Kidney tubule cell (primary cell): ENCODE measurements at regions not wholly inside any gene's neighbourhood (a gene's known extent, or its start where the extent isn't known, plus 50 kb on each side); places are given as distances from the start of the nearest gene placed in this dataset.
A peak's percentile ranks its signal among the peaks of the same experiment; 100 is the strongest.

Experiments
- DNase-seq: peaks from one replicate; pipeline ENCODE4 v3.0.0-alpha.2; 2018; ENCODE audit warnings: low spot score

GRCh38 chr2:138176862-138177439, 212.7 kb downstream of the HNMT start:
- DNase-seq, result no peak

DNA sequence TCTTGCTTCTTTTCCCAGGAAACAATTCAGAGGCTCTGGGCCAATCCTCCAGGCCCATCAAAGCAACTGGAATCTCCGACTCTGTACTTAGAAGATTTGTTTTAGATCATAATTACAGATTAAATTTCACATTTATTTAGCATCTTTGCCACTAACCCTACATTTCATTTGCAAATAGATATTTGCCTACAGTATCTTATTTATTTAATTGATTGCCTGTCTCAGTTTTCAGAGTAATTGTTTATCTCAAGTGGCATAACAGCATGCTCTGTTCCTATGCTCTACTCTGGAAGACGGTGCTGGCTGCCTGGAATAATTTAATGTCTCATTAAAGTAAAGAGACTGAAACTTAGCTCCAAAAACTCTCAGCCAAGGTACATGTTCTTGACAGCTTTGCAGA, 213.4 kb downstream of the HNMT start:
- DNase-seq, result no peak

DNA sequence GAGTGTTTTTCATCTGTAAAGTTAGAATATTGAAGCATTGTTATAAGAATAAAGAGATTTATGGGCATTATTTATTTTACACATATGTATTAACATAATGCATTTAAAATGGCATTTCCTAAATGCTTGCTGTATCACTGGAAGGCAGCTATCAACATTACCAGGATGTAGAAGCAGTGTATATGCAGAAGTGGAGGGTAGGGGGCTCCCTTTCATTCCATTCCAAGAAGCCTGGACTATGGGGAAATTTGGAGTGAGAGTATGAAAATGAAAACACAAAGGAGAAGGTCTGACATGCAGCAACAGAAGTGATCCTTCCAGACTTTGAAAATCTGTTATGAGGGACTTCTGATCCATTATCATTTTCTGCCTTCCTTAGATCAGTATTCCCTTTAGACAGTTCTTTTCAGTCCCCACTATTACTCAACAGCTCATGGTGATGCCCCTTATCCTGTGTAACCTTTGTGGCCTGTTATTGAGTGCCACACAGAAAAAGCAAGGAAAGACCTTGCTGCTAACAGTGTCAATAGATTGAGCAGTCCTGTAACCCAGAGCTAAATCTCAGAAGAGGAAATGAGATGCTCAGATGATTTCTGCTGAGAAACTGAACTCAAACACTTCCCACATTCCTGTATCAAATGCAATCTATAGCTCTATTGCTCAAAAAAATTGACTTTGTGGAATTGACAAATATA, 216.6 kb downstream of the HNMT start:
- no peak for DNase-seq

DNA sequence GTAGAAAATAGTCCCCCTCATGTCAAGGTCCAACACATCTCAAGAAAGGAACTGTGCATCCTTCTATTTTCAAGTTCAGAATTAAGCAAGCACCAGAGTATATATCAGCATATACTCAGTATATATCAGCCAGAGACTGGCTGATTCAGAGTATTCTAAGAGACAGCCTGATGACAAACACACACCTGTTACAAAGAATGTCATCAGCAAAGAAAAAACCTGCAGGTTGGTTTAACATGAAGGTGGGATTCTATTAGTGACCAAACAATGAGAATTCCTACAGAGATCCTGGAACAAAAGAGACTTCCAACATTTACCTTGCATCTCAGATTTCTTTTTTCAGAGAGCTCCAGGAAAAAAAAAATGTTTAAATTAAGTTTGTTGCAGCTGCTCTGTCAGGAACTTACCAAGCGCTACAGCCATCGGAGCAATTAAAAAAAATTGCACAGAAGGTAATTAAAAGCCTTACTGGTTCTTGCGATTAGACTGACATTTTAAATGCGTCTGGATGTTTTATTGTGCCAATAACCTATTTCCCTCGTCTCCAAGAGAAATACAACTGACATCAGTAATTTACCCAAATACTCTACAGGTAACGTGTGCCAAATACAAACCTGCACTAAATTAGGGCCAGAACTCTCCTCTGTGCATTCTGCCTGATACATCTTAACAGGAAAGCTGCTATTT, 218.1 kb downstream of the HNMT start:
- DNase-seq, result no peak

DNA sequence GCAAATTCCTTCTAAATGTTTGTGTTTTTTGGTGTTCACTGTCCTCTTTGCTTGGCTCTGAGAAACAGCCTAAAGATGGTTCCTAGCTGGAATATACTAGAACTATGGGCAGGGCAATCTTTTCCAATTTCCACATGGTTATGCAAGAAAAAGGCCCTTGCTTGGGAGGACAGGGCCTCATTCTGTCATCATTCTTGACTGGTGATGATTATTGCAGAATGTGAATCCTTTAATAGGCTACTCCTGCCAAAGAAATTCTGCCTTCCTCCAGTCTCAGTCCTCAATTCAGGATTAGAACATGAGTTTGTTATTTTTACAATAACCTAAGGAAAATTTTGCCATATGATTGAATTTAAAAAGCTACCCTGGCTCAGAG, 218.7 kb downstream of the HNMT start:
- no peak for DNase-seq

- no peak for DNase-seq
Observed at GRCh38 chr2:138183705-138184104, 219.4 kb downstream of the HNMT start.

- DNase-seq, result no peak
Observed at GRCh38 chr2:138184428-138184827, 220.2 kb downstream of the HNMT start.

GRCh38 chr2:138185827-138186226, 221.6 kb downstream of the HNMT start:
- no peak for DNase-seq

GRCh38 chr2:138187221-138187620, 222.9 kb downstream of the HNMT start:
- DNase-seq, result no peak

GRCh38 chr2:138190999-138191398, 226.7 kb downstream of the HNMT start:
- no peak for DNase-seq

- DNase-seq, result no peak
Observed at GRCh38 chr2:138193416-138194213, 229.3 kb downstream of the HNMT start.

- DNase-seq, result peak; percentile 35
Observed at GRCh38 chr2:138201286-138201685, 237.0 kb downstream of the HNMT start.

DNA sequence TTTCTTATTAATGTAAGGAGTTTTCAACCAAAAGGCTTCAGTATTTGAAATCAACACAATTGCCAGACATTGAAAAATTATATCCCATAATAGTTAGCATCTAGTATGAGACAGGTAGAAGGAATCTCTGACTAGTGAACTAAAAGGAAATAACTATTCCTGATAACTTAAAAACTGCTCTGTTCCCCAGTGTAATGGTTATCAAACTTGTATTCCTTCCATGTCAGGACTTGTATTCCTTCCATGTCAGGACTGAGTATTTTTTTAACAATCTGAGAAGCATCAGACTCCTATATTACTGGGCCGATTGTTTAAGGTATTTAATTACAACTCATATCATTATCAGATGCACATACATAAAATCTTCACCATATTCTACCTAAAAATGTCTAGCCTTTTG, 238.5 kb downstream of the HNMT start:
- no peak for DNase-seq

DNA sequence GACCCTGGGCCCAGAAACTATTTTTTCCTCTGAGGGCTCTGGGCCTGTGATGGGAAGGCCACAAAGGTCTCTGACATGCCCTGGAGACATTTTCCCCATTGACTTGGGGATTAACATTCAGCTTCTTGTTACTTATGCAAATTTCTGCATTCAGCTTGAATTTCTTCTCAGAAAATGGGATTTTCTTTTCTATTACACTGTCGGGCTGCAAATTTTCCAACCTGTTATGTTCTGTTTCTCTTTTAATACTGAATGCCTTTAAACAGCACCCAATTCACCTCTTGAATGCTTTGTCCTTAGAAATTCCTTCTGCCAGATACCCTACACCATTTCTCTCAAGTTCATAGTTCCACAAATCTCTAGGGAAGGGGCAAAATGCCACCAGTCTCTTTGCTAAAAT, 241.0 kb downstream of the HNMT start:
- no peak for DNase-seq

DNA sequence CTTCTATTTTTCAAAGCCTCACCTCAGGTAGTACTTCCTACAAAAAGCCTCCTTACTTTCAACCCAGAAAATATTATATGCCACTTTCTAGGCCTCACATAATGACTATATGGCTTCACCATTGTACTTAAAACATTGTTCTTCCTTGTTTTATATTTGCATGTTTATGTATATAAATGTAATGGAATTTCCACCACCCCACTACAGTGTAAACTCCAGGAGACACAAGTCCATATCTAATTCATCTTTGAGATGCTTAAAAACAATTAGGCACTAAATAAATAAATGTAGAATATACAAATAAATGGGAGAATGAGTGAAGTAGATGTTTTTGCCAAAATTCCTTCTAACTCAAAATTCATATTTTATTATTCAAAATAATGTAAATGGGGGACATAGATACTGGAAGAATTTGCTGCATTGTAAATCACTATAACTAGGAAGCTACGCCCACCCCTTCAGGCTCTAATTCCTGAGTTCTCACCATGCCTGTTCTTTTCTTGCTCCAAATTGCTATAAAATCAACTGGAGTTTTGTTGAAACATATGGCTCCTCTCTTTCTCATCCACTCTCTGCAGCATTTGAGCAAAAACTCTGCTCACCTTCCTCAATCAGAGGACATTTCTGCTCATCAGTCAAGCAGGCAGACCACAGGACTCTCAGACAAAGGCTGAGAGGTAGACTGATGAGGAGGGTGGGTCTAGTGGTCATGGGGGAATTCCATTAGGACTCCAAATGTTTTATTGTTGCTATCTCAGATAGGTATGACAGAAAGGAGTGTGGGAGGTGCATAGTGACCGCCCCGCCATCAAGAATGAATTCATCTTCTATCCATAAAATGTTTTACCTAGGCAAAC, 243.0 kb downstream of the HNMT start:
- DNase-seq, result peak; percentile 54

DNA sequence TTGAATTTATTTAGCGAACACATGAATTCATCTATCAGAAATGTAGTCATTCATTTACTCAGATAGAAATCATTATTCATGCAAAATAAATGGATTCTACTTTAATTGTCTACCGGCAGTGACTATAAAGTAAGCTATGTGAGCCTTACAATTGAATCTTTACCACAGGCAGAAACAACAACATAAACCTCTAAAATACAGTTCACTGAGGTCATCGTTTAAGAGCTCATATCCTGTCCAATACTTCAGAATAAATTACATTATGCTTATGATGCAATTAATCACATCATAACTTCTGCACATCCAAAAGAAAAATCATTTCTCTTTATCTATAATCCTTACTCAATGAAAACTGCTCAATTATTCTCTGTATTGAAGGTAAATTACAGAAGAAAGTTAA, 244.7 kb downstream of the HNMT start:
- peak; percentile 53 for DNase-seq

GRCh38 chr2:138210487-138210886, 246.2 kb downstream of the HNMT start:
- DNase-seq, result no peak

DNA sequence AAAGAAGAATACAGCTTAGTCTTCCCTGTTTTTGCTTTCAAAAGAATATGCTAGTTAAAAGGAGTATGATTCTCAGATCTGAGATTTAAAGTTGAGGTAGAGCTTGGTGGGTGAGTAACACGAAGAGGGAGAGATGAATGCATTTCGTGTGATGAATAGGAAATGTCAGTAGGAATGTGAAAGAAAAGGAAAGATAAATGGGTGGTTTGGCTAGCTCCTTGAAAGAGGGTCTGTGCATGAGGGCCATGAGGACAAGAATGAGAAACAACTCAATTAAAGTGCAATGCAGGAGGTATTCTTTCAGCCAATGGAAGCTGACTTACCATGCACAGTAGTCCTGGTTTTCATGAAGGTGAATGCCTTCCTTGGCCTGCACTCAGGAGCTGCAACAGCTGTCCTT, 248.2 kb downstream of the HNMT start:
- DNase-seq, result no peak

DNA sequence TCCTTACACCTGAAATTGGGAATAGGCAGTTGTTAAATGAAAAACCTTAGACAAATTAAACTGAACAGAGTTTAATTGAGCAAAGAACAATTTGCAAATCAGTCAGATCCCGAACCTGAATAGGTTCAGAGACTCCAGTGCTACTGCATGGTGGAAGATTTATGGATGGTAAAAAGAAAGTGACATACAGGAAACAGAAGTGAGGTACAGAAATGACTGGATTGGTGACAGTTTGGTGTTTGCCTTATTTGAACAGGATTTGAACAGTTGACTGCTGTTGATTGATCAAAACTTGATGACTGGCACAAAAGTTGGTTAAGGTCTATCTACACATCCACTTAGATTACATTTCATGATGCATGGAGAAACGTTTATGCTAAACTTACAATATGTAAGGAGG, 248.8 kb downstream of the HNMT start:
- no peak for DNase-seq

GRCh38 chr2:138213624-138214023, 249.4 kb downstream of the HNMT start:
- DNase-seq, result no peak

DNA sequence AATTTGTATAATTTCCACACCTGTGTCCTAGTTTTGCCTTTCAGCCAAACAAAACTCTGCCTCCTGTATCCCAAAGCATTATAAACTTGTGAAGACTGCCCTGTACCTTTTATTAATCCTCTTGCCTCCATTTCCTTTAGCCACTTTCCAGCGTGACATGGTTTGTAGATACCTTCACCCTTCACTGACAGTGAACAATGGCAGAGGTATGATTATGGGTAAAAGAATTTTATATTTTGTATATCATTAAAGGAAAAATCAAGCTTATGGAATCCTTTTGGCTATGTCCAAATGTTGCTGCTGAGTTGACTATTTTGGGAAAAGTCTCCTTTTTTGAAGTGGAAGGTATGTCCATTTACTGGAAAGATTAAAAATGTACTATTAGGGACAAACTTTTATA, 251.7 kb downstream of the HNMT start:
- DNase-seq, result peak; percentile 59

DNA sequence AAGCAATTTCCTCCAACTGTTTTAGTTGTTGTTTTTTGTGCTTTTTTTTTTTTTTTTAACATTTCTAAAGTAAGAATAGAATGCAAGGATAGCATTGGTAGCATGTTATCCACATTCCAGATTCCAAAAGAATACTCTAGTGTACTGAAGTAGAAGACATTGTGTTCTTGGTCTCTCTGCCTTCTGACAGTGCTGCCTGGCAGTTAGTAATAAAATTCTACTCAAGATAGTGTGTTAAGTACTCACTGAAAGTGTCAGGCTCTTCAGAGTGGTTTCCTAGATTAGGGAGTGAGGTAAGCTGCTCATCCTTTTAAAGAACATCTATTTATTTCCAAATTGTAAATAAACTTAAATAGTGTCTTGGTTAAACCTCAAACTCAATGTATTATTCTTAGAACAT, 253.7 kb downstream of the HNMT start:
- DNase-seq, result no peak
